ENCODE measurements at regions not wholly inside any gene's neighbourhood (a gene's known extent, or its start where the extent isn't known, plus 50 kb on each side); places are given as distances from the start of the nearest gene placed in this dataset.

GRCh38 chr14:65941091-65941490, 528.6 kb downstream of the FUT8 start:
- Histone ChIP-seq H3K27me3 (ENCODE audit: control insufficient read depth, insufficient read depth, low read length) (no peaks in the 10 kb centered on the region), H3K9me3 (ENCODE audit: control insufficient read depth, low read depth, low read length) (no peaks in the 10 kb centered on the region), H3K4me1 (ENCODE audit: control insufficient read depth, insufficient read depth, low read length) (no peaks in the 10 kb centered on the region), H3K27ac (ENCODE audit: low read length) (no peak overlapping the region), H3K4me3 (ENCODE audit: low read length) (no peak overlapping the region), H3K36me3 (ENCODE audit: control insufficient read depth, insufficient read depth, low read length) (no peaks in the 10 kb centered on the region)
- 80% methylated on average over 1 of the region's 4 CpGs for WGBS (ENCODE audit: insufficient coverage, low lambda C conversion rate)
- DNase-seq: no peak

GRCh38 chr14:65943150-65943549, 530.6 kb downstream of the FUT8 start:
- no peak overlapping the region for H3K4me3 ChIP-seq (ENCODE audit: low read length)
- DNase-seq: no peak

GRCh38 chr14:65943916-65944410, 531.4 kb downstream of the FUT8 start:
- H3K36me3 ChIP-seq (ENCODE audit: control insufficient read depth, insufficient read depth, low read length): no peaks in the 10 kb centered on the region
- WGBS (ENCODE audit: insufficient coverage, low lambda C conversion rate): 90% methylated on average over 2 of the region's 5 CpGs
- no peaks in the 10 kb centered on the region for H3K4me1 ChIP-seq (ENCODE audit: control insufficient read depth, insufficient read depth, low read length)
- H3K9me3 ChIP-seq (ENCODE audit: control insufficient read depth, low read depth, low read length): no peaks in the 10 kb centered on the region
- H3K27me3 ChIP-seq (ENCODE audit: control insufficient read depth, insufficient read depth, low read length): peaks cover 5% of the 10 kb centered on the region
- no peak for DNase-seq
- no peak overlapping the region for H3K27ac ChIP-seq (ENCODE audit: low read length)
- H3K4me3 ChIP-seq (ENCODE audit: low read length): no peak overlapping the region

More at GRCh38 chr14:65943150-65943549, 530.6 kb downstream of the FUT8 start:
- Histone ChIP-seq H3K4me1 (ENCODE audit: control insufficient read depth, insufficient read depth, low read length) (no peaks in the 10 kb centered on the region), H3K27ac (ENCODE audit: low read length) (no peak overlapping the region), H3K9me3 (ENCODE audit: control insufficient read depth, low read depth, low read length) (no peaks in the 10 kb centered on the region), H3K27me3 (ENCODE audit: control insufficient read depth, insufficient read depth, low read length) (no peaks in the 10 kb centered on the region), H3K36me3 (ENCODE audit: control insufficient read depth, insufficient read depth, low read length) (no peaks in the 10 kb centered on the region)

- Histone ChIP-seq H3K36me3 (ENCODE audit: control insufficient read depth, insufficient read depth, low read length) (no peaks in the 10 kb centered on the region), H3K27me3 (ENCODE audit: control insufficient read depth, insufficient read depth, low read length) (peaks cover 7% of the 10 kb centered on the region), H3K4me3 (ENCODE audit: low read length) (no peak overlapping the region), H3K9me3 (ENCODE audit: control insufficient read depth, low read depth, low read length) (no peaks in the 10 kb centered on the region), H3K4me1 (ENCODE audit: control insufficient read depth, insufficient read depth, low read length) (no peaks in the 10 kb centered on the region), H3K27ac (ENCODE audit: low read length) (no peak overlapping the region)
- DNase-seq: no peak
- WGBS (ENCODE audit: insufficient coverage, low lambda C conversion rate): no CpG with 5 or more reads among the region's 3 CpGs
Observed at GRCh38 chr14:65945327-65945726, 532.8 kb downstream of the FUT8 start.

- WGBS (ENCODE audit: insufficient coverage, low lambda C conversion rate): no CpG with 5 or more reads among the region's 4 CpGs
- no peaks in the 10 kb centered on the region for H3K4me1 ChIP-seq (ENCODE audit: control insufficient read depth, insufficient read depth, low read length)
Observed at GRCh38 chr14:65946494-65946893, 534.0 kb downstream of the FUT8 start.

GRCh38 chr14:65948302-65948701, 535.8 kb downstream of the FUT8 start:
- Histone ChIP-seq H3K27me3 (ENCODE audit: control insufficient read depth, insufficient read depth, low read length) (peaks cover 7% of the 10 kb centered on the region), H3K27ac (ENCODE audit: low read length) (no peak overlapping the region), H3K9me3 (ENCODE audit: control insufficient read depth, low read depth, low read length) (no peaks in the 10 kb centered on the region), H3K4me1 (ENCODE audit: control insufficient read depth, insufficient read depth, low read length) (no peaks in the 10 kb centered on the region), H3K4me3 (ENCODE audit: low read length) (no peak overlapping the region), H3K36me3 (ENCODE audit: control insufficient read depth, insufficient read depth, low read length) (no peaks in the 10 kb centered on the region)
- 40% methylated on average over 1 of the region's 8 CpGs for WGBS (ENCODE audit: insufficient coverage, low lambda C conversion rate)
- DNase-seq: no peak

More at GRCh38 chr14:65946494-65946893, 534.0 kb downstream of the FUT8 start:
- Histone ChIP-seq H3K9me3 (ENCODE audit: control insufficient read depth, low read depth, low read length) (no peaks in the 10 kb centered on the region), H3K27me3 (ENCODE audit: control insufficient read depth, insufficient read depth, low read length) (peaks cover 7% of the 10 kb centered on the region), H3K36me3 (ENCODE audit: control insufficient read depth, insufficient read depth, low read length) (no peaks in the 10 kb centered on the region), H3K4me3 (ENCODE audit: low read length) (no peak overlapping the region), H3K27ac (ENCODE audit: low read length) (no peak overlapping the region)
- DNase-seq: no peak

GRCh38 chr14:65949711-65950516, 536.3 kb upstream of the CCDC196 start:
- Histone ChIP-seq H3K27ac (ENCODE audit: low read length) (no peak overlapping the region), H3K4me1 (ENCODE audit: control insufficient read depth, insufficient read depth, low read length) (no peaks in the 10 kb centered on the region), H3K4me3 (ENCODE audit: low read length) (no peak overlapping the region), H3K9me3 (ENCODE audit: control insufficient read depth, low read depth, low read length) (no peaks in the 10 kb centered on the region), H3K36me3 (ENCODE audit: control insufficient read depth, insufficient read depth, low read length) (no peaks in the 10 kb centered on the region), H3K27me3 (ENCODE audit: control insufficient read depth, insufficient read depth, low read length) (peaks cover 7% of the 10 kb centered on the region)
- DNase-seq: peak; percentile 17 to 46
- no CpG with 5 or more reads among the region's 4 CpGs for WGBS (ENCODE audit: insufficient coverage, low lambda C conversion rate)

- Histone ChIP-seq H3K27ac (ENCODE audit: low read length) (no peak overlapping the region), H3K27me3 (ENCODE audit: control insufficient read depth, insufficient read depth, low read length) (no peaks in the 10 kb centered on the region), H3K36me3 (ENCODE audit: control insufficient read depth, insufficient read depth, low read length) (no peaks in the 10 kb centered on the region), H3K4me3 (ENCODE audit: low read length) (no peak overlapping the region), H3K9me3 (ENCODE audit: control insufficient read depth, low read depth, low read length) (no peaks in the 10 kb centered on the region), H3K4me1 (ENCODE audit: control insufficient read depth, insufficient read depth, low read length) (no peaks in the 10 kb centered on the region)
- WGBS (ENCODE audit: insufficient coverage, low lambda C conversion rate): no CpG with 5 or more reads among the region's 2 CpGs
- DNase-seq: no peak
Observed at GRCh38 chr14:65954942-65955341, 531.2 kb upstream of the CCDC196 start.

GRCh38 chr14:65957631-65958205, 528.5 kb upstream of the CCDC196 start:
- Histone ChIP-seq H3K4me1 (ENCODE audit: control insufficient read depth, insufficient read depth, low read length) (no peaks in the 10 kb centered on the region), H3K4me3 (ENCODE audit: low read length) (no peak overlapping the region), H3K36me3 (ENCODE audit: control insufficient read depth, insufficient read depth, low read length) (no peaks in the 10 kb centered on the region), H3K9me3 (ENCODE audit: control insufficient read depth, low read depth, low read length) (no peaks in the 10 kb centered on the region), H3K27ac (ENCODE audit: low read length) (no peak overlapping the region), H3K27me3 (ENCODE audit: control insufficient read depth, insufficient read depth, low read length) (no peaks in the 10 kb centered on the region)
- WGBS (ENCODE audit: insufficient coverage, low lambda C conversion rate): no CpG with 5 or more reads among the region's 8 CpGs
- no peak for DNase-seq

- WGBS (ENCODE audit: insufficient coverage, low lambda C conversion rate): 40% methylated on average over 2 of the region's 13 CpGs
- H3K4me3 ChIP-seq (ENCODE audit: low read length): no peak overlapping the region
- H3K9me3 ChIP-seq (ENCODE audit: control insufficient read depth, low read depth, low read length): no peaks in the 10 kb centered on the region
- peak in 1 of 2 donors; percentile 7 for DNase-seq
- no peaks in the 10 kb centered on the region for H3K4me1 ChIP-seq (ENCODE audit: control insufficient read depth, insufficient read depth, low read length)
- H3K36me3 ChIP-seq (ENCODE audit: control insufficient read depth, insufficient read depth, low read length): no peaks in the 10 kb centered on the region
- no peak overlapping the region for H3K27ac ChIP-seq (ENCODE audit: low read length)
- H3K27me3 ChIP-seq (ENCODE audit: control insufficient read depth, insufficient read depth, low read length): no peaks in the 10 kb centered on the region
Observed at GRCh38 chr14:65958664-65959562, 527.3 kb upstream of the CCDC196 start.

All from large intestine (tissue), 3 donors.